Forelimb muscle (tissue), 1 donor: ENCODE measurements at regions not wholly inside any gene's neighbourhood (a gene's known extent, or its start where the extent isn't known, plus 50 kb on each side); places are given as distances from the start of the nearest gene placed in this dataset.
"Not testable (repeated sequence)": the region's sequence is repeated elsewhere in the genome, so short reads cannot be mapped to it uniquely, and the experiment has no call there.

Experiments
- DNase-seq: peaks from one replicate; pipeline ENCODE4 v3.0.0-alpha.2; 2013; ENCODE audit warnings: low read depth

DNA sequence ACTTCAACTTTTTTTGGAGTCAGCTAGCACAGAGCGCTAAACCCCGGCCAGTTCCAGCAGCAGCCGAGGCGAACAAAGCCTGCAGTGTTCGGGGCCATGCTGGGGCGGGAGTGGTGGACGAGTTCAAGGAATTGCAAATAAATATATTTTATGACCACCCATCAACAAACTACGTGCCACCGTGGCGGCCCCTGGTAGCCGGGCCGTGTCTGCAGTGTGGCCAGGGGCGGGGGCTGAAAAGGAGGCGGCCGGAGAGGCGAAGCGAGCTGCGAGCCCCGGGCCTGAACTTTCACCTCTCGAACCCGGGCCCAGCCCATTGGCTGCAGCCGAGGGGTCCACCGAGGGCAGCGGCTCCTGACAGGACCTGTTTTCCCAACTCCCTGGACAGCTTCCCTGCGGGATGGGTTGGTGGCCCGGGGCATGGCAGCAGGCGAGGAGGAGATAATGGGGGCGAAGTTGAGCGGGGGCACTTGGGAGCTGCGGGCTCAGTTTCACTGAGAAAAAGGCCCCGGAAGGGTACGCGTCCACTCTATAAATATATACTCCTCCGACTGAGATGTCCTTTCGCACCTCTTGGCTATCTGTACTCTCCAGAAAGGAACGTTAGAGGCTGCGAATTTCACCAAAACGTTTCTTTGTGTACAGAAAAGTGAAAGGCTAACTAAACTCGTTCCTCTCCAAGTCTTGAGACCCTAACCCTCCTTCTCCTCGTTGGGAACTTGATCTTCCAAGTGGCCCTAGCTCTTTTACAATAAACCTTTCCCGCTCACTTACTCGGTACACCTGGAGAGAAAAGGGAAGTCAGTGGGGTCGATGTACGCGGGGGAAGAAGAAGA is 164.6 kb upstream of the PPP1R3A start:
- DNase-seq, result no peak

DNA sequence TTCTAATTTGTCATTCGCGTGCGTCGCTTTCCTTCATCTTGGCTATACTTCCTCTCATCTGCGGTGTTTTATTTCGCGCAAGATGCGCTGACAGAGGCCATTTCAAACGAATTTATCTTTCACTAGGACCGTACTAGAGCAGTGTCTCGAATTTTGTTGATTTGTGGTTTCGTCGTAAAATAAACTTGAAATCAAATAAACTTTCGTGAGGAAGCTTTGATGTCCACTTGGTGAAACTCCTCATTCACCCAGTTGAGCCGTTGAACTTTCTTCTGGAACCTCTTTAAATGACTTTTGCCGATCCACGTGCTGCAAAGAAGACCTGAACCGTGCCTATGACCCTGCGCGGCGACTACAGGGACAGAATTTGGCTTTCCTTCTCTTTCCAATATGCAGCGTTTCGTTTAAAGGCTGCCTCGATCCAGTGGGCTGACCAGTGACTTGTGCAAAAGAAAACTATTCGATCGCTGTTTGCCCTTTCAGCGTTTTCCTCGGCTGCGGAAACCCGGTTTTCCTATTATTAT is 163.9 kb upstream of the PPP1R3A start:
- DNase-seq, result no peak

DNA sequence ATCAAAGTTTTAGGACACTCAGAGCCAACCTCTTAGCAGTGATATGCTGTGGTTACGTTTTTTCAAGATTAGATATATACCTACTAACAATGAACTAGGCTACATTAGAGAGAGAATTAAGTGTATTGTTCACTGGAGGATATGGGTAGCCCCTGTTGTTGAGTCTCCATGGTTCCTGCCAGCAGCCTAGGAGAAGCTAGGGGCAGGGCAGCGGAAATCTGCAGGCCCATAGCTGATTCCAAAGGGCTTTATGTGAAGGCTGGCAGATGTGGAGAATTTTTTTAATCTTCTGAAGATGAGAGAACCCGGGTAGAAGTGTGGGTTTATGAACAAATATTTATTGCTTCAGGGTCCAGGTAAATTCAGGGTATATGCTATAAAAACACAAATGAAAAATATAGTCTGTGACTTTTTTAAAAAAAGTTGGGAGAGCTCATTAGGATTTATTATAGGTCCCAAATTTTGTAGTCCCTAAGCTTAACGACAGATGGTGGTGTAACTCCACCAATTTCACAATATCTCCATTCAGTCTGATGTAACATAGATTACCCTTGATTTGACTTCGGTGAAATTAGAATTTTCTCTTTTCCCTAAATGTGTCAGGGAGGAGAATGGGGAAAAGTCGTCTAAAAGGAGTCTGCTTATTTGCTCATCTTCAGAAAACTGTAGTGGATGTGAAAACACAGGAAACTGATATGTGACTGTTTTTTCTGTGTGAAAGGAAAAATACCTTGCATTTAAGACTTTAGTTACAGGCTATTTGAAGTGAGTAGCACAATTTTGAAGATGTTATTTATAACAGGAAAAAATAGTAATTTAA is 163.0 kb upstream of the PPP1R3A start:
- peak; percentile 67 for DNase-seq

DNA sequence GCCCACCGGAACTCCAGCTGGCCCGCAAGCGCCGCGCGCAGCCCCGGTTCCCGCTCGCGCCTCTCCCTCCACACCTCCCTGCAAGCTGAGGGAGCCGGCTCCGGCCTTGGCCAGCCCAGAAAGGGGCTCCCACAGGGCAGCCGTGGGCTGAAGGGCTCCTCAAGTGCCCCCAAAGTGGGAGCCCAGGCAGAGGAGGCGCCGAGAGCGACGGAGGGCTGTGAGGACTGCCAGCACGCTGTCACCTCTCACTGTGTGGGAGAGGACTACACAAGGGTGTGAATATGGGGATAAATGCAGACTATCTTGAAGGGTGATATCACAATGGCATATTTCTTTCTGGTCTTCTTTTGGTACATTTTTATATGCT is 158.3 kb upstream of the PPP1R3A start:
- not testable (repeated sequence) for DNase-seq

DNA sequence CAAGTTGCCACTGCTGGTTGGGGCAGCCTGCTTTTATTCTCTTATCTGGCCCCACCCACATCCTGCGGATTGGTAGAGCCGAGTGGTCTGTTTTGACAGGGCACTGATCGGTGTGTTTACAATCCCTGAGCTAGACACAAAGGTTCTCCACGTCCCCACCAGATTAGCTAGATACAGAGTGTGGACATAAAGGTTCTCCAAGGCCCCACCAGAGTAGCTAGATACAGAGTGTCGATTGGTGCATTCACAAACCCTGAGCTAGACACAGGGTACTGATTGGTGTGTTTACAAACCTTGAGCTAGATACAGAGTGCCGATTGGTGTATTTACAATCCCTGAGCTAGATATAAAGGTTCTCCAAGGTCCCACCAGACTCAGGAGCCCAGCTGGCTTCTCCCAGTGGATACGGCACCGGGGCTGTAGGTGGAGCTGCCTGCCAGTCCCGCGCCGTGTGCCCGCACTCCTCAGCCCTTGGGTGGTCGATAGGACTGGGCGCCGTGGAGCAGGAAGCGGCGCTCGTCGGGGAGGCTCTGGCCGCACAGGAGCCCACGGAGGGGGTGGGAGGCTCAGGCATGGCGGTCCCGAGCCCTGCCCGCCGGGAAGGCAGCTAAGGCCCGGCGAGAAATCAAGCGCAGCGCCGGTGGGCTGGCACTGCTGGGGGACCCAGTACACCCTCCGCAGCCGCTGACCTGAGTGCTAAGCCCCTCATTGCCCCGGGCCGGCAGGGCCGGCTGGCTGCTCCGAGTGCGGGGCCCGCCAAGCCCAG is 157.8 kb upstream of the PPP1R3A start:
- DNase-seq, result not testable (repeated sequence)

DNA sequence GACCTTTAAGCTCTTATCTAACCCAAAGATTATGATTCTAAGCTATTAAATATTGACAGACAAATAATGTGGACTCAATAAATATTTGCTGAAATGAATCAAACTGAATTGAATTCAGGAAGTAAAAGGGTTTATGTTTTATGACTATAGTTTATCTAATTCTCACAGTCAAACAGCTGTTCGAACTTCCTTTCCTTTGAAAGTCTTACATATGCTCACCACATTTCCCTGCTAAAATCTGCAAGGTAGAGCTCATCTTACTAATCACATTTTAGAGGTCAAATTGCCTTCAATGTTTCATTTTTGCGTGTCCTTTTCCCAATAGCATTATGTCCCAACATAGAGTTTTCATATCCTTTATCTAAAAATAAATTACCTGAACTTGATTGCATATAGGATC is 154.9 kb upstream of the PPP1R3A start:
- DNase-seq, result no peak

DNA sequence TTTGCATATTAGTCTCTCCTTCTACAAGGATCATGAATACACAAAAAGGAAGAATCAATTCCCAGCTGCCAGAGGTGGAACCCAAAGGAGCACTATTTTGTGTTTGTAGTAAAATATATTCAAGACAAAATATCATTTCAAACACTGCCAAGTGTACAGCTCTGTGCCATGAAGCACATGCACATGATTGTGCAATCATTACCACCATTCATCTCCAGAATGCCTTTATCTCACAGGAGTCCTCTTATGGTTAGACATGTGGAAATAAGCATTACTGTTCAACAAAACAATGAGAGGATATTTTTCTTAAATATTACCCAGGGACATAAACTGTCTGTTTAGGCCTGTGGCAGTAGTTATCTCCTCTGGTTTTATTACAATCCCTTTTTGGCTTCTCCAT is 151.4 kb upstream of the PPP1R3A start:
- DNase-seq, result no peak

DNA sequence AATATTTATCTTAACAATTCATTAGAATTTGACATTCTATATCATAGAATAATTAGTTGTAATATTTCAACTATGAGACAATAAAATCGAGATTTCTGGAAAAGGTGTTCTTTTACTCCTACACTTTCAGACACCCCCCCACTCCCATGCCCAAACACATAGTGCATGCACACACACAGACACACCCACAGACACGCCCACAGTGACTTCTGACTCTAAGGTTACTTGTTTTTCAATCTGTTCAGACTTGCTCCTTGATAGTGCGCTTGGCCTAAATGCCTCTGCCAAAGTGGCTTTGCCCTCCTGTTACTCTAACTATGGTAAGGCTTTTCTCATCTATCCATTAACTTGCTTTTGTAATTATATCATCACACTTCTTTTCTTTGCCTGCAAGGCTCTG is 144.0 kb upstream of the PPP1R3A start:
- DNase-seq, result no peak

DNA sequence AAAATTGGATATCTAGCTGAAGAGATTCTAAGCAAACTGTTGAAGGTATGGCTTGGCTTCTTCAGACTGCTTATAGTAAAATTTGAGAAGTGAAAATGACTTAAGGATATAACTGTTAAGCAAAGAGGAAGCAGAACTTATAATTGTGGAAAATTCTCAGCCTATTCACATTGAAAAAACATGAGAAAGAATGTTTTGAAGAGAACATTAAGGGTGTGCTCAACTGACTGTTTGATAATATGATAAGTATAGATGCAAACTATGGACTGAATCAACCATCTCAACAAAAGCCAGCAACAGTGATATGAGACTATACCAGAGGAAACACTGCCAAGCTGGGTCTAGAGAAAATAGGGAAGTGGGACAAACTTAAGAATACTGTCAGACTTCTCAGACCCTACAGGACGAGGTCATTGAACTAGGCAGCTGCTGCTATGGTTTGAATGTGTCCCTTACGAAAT is 133.1 kb upstream of the PPP1R3A start:
- DNase-seq, result no peak

DNA sequence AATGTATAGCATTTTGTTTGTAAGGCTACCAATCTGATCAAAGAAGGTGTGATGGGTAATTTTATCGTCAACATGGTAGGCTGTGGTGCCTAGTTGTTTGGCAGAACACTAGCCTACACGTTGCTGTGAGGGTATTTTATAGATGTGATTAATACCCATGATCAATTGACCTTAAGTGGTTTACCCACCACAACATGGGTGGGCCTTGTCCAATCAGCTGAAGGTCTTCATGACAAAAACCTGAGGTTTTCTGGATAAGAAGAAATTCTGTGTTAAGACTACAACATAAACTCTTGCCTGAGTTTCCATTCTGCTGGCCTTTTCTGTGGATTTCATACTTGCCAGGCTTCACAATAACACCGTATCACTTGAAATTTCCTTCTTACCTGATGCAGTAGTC is 131.8 kb upstream of the PPP1R3A start:
- no peak for DNase-seq

DNA sequence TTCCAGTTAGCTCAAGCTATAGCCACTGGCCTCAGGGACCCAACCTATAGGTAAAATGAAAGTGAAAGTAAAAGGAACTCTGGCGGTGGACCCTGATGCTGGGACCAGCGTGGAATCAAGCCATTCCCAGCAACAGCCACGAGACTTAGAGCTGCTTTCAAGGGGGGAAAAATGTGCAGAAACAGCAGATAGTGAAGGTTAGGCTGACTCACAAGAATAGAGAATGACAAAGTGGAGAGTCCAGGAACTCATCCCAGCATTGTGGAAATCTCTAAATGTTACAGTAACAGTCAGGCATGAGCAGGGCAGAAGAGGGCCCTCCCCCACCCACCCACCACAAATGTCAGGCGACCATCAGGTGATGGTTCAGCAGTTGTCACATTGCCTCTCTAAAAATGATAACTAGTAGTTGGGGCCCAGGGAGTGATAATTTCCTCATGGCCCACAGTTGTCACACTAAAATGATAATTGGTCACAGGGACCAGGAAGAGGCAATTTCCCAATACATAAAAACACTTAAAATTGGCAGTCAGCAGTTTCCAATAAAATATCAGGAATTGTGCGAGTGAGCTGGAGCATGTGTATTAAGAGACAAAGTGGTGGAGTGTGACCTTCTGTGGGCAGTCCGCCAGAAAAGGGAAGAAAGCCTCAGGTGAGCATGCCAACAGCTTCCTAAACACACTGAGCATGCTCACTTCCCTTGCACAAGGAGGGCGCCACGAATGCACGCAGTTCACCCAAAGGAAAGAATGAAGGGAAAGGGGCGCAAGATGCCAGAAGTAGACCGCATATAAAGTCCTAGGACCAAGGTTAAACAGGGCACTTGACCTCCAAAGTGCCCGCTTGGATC is 129.8 kb upstream of the PPP1R3A start:
- DNase-seq, result no peak

DNA sequence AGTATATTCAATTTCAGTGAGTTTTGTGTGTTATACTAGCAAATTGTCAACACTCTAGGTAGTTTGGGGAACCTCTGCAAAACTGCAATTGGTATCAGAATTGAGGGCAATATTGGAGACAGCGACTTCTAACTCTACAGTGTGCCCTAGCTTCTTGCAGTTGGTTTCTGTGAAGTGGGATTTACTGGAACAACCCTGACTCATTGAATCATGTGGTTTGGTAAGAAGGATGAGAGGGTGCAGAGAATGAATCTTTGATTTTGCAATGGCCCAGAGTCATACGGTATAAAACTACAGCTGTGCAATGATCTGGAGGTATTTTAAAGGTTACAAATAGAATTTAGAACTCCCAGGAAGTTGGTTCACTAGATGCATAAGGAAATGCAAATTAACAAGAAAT is 129.1 kb upstream of the PPP1R3A start:
- no peak for DNase-seq

DNA sequence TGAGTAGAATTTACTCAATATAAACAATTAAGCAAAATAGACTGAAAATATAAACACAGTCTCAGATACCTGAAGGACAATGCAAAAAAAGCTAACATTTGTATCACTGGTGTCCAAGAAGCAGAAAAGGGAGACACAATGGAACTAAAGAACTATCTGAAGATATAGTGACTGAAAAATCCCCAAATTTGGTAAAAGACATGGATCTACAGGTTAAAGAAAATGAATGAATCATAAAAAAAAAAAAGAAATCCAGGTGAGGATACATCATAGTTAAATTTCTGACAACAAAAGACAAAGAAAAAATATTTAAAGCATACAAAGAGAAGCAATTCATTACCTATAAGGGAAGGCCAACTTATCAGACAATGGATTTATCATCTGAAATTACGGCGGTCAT is 114.7 kb upstream of the PPP1R3A start:
- no peak for DNase-seq

DNA sequence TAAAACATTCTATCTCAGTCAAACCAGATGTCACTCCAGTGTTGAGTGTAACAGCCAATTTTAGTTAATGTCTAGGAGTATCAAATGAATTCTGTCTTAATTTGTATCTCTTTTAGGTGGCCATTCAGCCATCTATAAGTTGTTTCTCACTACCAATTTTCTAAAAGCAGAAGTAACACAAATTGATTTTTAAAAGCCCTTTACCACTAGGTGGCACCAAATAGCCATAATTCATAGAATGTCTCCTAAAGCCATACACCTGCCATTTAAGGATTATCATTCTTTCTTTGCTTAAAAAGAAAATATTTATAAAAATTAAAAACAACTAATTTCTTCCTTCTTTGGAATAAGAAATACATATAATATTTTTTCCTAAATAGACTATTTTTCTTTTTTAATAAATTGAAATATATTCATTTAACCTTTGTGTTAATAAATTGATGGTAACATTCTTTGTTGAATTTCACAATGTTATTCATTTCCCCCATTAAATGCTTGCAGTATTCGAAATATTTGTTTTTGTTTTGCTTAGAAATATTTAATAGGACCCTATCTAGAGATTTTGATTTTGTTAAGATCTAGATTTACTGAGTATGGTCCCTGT is 107.8 kb upstream of the PPP1R3A start:
- peak; percentile 43 for DNase-seq

DNA sequence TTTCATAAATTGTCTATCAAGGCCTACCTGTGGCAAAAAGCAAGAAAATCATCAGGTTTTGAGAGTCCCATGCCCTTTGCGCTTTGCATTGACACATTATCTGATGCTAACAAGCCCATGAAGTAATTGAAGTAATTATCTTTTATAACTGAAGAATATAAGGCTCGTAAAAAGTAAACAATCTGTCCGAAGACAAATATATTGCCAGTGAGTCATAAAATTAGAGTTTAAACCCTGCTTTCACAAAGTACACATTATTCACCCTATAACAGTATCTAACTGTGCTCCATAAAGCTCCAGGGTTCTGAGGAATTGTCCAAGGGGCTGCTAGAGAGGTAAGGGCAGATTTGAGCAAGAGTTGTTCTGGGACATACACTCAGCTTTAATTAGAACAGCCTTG is 102.3 kb upstream of the PPP1R3A start:
- no peak for DNase-seq

DNA sequence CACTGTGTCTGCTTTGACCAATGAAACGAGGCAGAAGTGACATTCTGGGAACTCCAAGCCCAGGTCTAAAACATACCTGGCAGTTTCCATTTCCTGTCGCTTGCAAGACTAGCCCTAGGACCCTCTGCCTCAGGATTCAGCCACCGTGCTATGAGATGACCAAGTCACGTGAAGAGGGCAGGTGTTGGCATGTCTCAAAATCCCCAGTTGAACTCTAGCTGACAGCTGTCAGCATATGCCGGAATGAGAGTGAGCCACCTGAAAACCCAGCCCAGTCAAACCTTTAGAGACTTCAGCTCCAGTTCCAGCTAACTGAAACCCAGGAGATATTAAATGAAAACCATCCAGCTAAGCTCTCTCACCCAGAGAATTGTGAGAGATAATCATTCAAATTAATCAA is 89.9 kb upstream of the PPP1R3A start:
- DNase-seq, result no peak

DNA sequence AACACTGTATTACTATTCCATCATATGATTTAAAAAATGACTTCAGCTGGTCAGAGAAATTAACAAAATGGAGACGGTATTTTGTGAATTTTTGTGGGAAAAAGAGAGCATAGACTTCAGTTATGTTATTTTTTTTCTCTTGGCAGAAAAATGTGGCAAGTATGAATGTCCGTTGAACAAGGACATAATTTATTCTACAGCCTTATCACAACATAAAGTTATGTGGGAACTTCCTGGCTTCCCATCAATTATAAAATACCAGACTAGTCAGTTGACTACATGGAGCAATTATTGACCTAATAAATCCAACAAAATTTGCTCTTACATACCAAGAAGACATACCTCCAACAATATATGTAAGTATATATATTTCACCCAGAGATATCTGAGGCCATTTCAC is 88.6 kb upstream of the PPP1R3A start:
- DNase-seq, result no peak

DNA sequence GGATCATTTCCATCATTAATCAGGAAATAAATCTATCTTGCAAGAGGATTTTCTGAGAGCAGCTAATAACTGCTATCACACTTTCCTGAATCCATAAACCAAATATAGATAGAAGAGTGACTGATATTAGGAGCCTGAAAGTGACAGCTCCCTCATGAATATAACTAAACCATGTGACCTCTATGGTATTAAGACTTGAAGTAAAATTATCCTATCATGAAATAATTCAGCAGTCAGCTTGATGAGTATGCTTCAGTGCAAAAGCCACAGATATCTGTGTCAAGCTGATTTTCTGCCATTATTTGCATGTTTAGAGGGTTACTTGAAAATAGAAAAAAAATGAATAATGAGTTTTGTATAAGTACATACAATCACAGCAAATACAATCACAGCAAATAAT is 80.1 kb upstream of the PPP1R3A start:
- DNase-seq, result no peak

DNA sequence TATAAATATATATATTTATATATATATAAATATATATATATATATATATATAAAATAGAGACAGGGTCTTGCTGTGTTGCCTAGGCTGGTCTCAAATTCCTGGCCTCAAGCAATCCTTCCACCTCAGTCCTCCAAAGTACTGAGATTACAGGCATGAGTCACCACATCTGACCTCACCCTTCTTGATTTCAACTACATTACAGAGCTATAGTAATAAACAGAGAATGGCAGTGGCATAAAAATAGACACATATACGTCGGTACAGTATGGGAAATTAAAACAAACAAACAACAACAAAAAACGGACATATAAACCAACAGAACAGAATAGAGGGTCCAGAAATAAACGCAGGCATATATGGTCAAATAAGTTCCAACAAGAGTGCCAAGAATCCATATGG is 77.6 kb upstream of the PPP1R3A start:
- DNase-seq, result no peak

DNA sequence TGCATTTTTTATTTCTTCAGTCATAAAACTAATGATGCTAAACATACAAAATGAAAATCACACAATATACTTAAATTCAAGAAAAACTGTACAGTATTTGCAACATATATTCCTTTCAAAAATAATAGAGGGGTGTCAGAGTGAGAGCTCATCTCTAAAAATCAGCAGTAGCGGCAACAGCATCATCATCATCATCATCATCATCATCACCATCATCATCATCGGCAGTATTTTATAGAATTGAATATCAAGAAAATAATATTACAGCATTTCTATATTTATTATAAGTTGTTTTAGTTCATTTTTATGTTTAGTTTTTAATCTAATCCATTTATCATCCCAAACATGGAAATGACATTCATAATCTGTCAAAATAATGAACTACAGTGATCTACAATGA is 67.4 kb upstream of the PPP1R3A start:
- DNase-seq, result no peak

DNA sequence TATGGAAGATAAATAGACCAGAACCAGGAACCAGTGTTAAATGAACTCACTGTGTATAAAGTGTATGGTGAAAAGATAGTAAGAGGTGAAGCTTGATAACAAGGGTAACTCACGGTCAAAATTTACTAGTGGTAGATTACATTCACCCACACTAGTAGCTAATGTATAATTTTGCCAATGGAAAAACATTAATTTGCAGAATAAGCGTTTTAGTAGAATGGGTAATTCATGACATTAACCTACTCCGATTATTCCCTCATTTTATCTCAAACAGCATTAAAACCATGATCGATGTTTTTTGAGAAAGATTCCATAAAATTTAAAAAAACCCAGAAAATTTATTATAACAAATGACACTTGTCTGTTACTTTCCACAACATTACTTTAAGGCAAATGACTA is 57.7 kb upstream of the PPP1R3A start:
- DNase-seq, result no peak
